GM19351 (cell line): ENCODE measurements at regions not wholly inside any gene's neighbourhood (a gene's known extent, or its start where the extent isn't known, plus 50 kb on each side); places are given as distances from the start of the nearest gene placed in this dataset.
"Not testable (repeated sequence)": the region's sequence is repeated elsewhere in the genome, so short reads cannot be mapped to it uniquely, and the experiment has no call there.

Experiments used
- ATAC-seq: cut with Tn5 transposase; IDR thresholded peaks from one replicate; pipeline ENCODE4 v1.9.1; 2021; ENCODE audit warnings: mild to moderate bottlenecking, moderate library complexity; ENCODE audit not compliant: unreplicated experiment

DNA sequence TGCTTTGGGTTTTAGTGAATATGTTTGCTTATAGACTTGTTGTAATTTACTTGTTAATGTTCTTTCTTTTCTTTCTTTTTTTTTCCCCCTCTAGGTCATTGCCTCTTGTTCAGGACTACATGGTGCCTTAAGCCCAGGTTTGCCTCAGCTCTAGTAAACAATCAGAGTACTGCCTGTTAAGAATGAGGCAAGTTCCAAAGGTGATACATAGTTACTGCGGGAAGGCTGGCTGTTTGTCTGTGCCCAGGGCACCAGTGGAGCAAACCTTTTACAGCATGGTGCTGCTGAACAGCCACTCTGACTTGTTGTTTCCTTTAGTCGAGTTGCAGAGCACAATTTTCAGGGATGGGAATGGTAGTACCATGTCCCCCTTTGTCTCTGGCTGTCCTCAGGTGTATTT, 517.2 kb downstream of the NYAP2 start:
- ATAC-seq, result no peak

DNA sequence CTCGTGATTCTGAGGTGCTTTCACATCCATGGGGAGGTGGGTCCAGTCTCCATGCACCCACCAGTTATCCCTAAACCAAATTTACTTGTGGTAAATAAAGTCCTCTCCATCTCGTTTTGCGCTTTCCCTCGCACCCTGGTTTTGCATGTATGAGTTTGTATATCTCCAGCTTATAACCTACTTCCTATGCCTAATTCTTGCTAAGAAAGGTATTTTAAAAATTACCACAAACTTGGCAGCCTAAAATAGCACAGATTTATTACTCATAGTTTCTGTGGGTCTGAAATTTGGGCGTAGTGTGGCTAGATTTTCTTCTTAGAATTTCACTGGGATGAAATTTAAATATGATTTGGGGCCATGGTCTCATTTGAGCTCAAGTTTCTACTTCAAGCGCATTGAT, 511.5 kb downstream of the NYAP2 start:
- no peak for ATAC-seq

- no peak for ATAC-seq
These were observed 495.6 kb downstream of the NYAP2 start for GRCh38 chr2:225895126-225895525.

GRCh38 chr2:225894236-225894980, 494.9 kb downstream of the NYAP2 start:
- ATAC-seq, result no peak

DNA sequence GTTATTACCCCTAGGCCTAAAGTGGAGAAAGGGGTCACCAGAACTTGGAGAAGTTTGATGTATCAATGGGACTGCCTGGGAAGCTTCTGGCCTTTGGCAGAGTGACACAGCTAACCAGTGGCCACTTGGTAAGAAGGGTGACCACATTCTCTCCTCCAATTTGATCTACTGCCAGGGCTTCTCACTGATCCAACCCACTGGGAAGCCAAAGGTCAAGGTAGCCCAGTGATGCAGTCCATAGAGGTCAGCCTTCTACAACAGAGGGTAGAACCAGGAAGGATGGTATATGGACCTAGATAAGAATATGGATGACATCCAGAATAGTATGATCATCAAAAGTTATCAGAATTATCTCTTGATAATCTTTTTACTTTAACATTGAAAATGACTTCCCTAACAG, 493.6 kb downstream of the NYAP2 start:
- no peak for ATAC-seq

DNA sequence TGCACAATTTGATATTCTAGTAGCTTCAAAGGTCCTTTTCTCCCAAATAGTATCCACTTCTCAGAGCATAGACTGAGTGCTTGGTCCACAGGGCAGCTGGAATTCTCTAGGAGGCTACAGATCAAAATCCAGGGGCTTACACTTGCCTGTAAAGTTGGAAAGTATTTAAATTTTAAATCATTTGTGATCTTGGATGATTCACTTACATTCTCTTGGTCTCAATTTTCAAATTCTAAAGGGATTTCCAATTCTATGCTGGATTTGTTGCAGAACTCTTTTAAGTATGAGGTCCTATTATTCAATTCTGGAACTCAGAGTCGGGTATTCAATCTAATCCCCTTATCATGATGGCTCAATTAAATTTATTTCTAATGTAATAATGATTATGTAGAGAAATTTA, 492.3 kb downstream of the NYAP2 start:
- no peak for ATAC-seq

DNA sequence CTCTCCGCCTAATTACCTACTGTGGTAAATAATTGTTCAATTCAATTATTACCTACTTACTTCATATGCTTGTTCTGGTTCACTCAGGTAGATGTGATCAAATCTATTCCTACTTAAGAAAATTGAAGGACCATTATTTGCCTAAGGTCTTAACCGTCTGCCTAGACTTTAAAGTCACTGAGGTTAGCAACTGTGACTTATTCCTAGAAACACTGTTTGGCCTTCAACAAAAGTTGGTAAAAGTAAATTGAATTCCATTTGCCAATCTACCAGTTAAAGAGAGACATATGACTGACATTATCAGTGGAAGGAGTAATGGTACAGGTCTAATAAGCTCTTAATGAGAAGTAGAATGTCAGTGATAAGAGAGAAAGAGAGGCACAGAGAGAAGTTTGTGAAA, 491.5 kb downstream of the NYAP2 start:
- ATAC-seq, result no peak

DNA sequence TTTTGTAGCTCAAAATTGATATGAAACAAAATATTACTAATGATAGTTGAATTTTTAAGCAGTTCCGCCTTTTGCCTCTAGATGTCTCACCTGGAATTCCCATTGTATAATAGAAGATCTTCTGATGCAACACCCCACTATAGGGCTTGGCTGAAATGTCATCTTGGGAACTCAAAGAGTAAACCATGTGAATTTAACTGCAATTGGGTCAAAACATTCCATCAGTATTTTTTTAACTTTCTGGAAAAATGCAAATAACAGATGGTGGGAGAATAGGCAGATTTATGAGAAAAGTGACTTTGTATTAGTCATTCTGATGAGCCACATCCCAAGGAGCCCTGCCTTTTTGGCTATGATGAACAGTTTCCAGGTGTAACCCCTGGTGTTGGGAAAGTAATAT, 489.9 kb downstream of the NYAP2 start:
- ATAC-seq, result peak; percentile 91

DNA sequence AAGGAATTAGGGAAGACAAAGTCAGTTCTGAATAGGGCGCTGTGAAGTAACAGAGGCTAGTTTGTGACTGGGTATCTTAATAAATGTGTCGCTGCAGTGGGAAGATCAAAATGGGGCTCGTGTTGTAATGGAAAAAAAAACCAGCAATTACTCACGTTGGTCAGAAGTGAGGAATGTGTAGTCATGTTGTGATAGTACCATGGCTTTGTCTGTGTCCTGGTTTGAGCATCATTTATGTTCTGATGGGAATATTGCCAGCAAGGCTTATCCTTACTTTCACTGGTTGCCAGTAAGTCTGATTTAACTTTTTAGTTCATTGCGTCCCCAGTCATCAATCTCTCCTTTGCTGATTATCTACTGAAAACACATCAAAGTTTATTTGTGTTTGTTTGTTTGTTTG, 467.6 kb downstream of the NYAP2 start:
- ATAC-seq, result no peak

GRCh38 chr2:225865468-225865867, 466.0 kb downstream of the NYAP2 start:
- no peak for ATAC-seq

- no peak for ATAC-seq
These were observed 464.9 kb downstream of the NYAP2 start for GRCh38 chr2:225864394-225864793.

GRCh38 chr2:225842939-225843338, 443.4 kb downstream of the NYAP2 start:
- ATAC-seq, result no peak

- ATAC-seq, result no peak
These were observed 441.8 kb downstream of the NYAP2 start for GRCh38 chr2:225841314-225841713.

- no peak for ATAC-seq
These were observed 437.8 kb downstream of the NYAP2 start for GRCh38 chr2:225837328-225837727.

- no peak for ATAC-seq
These were observed 425.4 kb downstream of the NYAP2 start for GRCh38 chr2:225824748-225825449.

DNA sequence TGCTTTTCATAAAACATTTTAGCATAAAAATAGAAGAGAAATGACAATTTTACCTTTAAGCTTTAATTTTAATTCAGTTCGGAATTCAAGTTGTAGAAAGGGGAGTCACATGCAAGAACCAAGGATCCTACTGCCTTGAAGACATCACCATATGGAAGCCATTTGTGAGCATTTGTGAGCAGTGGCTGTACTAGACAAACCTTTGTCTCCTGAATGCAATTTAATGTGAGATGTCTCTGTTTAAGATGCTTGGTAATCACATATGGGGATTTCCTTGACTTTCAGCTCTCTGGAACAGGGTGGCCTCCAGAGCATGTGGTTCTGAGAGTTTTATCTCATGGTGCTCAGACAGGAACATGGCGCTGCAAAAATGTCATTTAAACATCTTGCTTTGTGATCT, 421.8 kb downstream of the NYAP2 start:
- ATAC-seq, result no peak

DNA sequence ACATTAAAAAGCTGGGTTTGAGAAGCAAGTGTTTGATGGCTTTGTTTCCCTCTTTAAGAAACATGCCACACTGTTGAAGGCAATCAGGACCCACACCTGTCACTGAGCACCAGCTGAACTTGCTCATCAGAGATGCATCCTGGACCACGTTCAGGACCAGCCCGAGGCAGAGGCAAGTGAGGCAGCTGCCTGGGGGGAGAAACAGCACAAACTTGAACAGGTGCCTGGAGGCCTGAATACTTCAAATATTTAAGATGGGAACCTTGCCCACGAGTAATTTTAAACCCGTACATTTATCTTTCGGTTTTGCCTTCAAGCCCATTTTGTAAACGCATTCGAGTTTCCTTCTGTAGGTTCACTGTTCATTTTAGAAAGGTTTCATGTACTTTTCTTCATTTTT, 421.3 kb downstream of the NYAP2 start:
- no peak for ATAC-seq

- ATAC-seq, result no peak
These were observed 415.0 kb downstream of the NYAP2 start for GRCh38 chr2:225814554-225814953.

DNA sequence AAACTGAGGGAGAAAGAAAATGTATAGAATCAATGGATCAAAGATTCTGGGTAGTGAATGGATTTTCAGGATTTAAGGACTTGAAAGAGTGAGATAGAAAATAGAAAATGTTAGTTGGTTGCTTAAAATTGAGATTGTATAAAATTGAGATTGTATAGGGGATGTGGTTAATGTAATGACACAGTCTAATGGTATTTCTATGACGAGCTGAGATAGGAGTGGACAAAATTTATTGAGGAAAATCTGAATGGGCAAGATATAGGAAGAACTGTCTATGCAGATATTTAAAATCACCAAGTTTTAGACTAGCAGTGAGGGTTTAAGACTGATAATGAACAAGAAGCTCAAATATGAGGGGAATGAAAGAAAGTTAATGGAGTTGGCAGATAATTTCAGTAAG, 406.6 kb downstream of the NYAP2 start:
- no peak for ATAC-seq

DNA sequence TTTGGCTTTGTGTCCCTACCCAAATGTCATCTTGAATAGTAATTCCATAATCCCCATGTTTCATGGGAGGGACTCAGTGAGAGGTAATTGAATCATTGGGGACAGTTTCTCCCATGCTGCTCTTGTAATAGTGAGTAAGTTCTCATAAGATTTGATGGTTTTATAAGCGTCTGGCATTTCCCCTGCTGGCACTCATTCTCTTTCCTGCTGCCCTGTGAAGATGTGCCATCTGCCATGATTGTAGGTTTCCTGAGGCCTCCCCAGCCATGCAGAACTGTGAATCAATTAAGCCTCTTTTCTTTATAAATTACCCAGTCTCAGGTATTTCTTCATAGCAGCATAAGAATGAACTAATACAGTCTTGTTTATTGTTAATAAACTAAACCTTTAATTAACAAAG, 402.6 kb downstream of the NYAP2 start:
- ATAC-seq, result not testable (repeated sequence)

DNA sequence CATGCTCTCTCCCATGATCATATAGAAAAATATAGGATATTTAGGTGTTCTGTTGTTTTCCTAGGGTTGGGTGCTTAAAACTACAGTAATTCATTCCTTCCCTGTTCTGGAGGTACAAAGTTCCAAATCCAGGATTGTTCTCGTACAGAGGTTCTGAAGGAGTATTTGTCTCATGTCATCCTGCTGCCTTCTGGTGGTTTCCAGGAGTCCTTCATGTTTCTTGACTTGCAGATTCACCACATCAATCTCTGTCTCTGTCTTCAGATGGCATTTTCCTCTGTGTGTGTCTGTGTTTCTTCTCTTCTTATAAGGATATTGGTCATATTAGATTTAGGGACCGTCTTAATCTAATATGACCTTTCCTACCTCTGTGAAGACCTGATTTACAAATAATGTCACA, 397.9 kb downstream of the NYAP2 start:
- no peak for ATAC-seq

- ATAC-seq, result no peak
These were observed 395.3 kb downstream of the NYAP2 start for GRCh38 chr2:225794652-225795400.
